GM19395 (cell line): ENCODE measurements at regions not wholly inside any gene's neighbourhood (a gene's known extent, or its start where the extent isn't known, plus 50 kb on each side); places are given as distances from the start of the nearest gene placed in this dataset.
"Not testable (repeated sequence)": the region's sequence is repeated elsewhere in the genome, so short reads cannot be mapped to it uniquely, and the experiment has no call there.

Experiments
- ATAC-seq: cut with Tn5 transposase; IDR thresholded peaks from one replicate; pipeline ENCODE4 v1.9.1; 2021; ENCODE audit warnings: mild to moderate bottlenecking, moderate library complexity; ENCODE audit not compliant: unreplicated experiment

GRCh38 chr5:92144824-92145223 is 761.7 kb upstream of the ARRDC3 start:
- ATAC-seq, result no peak

- not testable (repeated sequence) for ATAC-seq
Observed at GRCh38 chr5:92132294-92132908, 749.3 kb upstream of the ARRDC3 start.

- ATAC-seq, result no peak
Observed at GRCh38 chr5:92126182-92126581, 743.1 kb upstream of the ARRDC3 start.

- ATAC-seq, result no peak
Observed at GRCh38 chr5:92119110-92119509, 736.0 kb upstream of the ARRDC3 start.

- ATAC-seq, result no peak
Observed at GRCh38 chr5:92106808-92107207, 723.7 kb upstream of the ARRDC3 start.

- no peak for ATAC-seq
Observed at GRCh38 chr5:92104126-92104525, 721.0 kb upstream of the ARRDC3 start.

- ATAC-seq, result no peak
Observed at GRCh38 chr5:92102313-92102712, 719.2 kb upstream of the ARRDC3 start.

- ATAC-seq, result no peak
Observed at GRCh38 chr5:92092239-92092638, 709.1 kb upstream of the ARRDC3 start.

- no peak for ATAC-seq
Observed at GRCh38 chr5:92086059-92086811, 703.1 kb upstream of the ARRDC3 start.

- ATAC-seq, result no peak
Observed at GRCh38 chr5:92081958-92082712, 699.0 kb upstream of the ARRDC3 start.

GRCh38 chr5:92070786-92071185 is 687.7 kb upstream of the ARRDC3 start:
- no peak for ATAC-seq

- ATAC-seq, result no peak
Observed at GRCh38 chr5:92064993-92065392, 681.9 kb upstream of the ARRDC3 start.

GRCh38 chr5:92051741-92052140 is 668.6 kb upstream of the ARRDC3 start:
- no peak for ATAC-seq

- no peak for ATAC-seq
Observed at GRCh38 chr5:92050970-92051369, 667.9 kb upstream of the ARRDC3 start.

GRCh38 chr5:92041911-92042660 is 659.0 kb upstream of the ARRDC3 start:
- no peak for ATAC-seq

- ATAC-seq, result no peak
Observed at GRCh38 chr5:92041206-92041605, 658.1 kb upstream of the ARRDC3 start.

- not testable (repeated sequence) for ATAC-seq
Observed at GRCh38 chr5:92029792-92030191, 646.7 kb upstream of the ARRDC3 start.

- ATAC-seq, result no peak
Observed at GRCh38 chr5:92023555-92023954, 640.4 kb upstream of the ARRDC3 start.

- ATAC-seq, result no peak
Observed at GRCh38 chr5:92023141-92023471, 640.0 kb upstream of the ARRDC3 start.

- no peak for ATAC-seq
Observed at GRCh38 chr5:92022415-92023140, 639.5 kb upstream of the ARRDC3 start.
